Natural killer cell (primary cell): ENCODE measurements at regions not wholly inside any gene's neighbourhood (a gene's known extent, or its start where the extent isn't known, plus 50 kb on each side); places are given as distances from the start of the nearest gene placed in this dataset.

ENCODE experiments used
- ATAC-seq, 3 donors: fragments of 150-1000 bp in 2 of 3; fragments of 200-7000 bp in 1 of 3; cut with Tn5 transposase; 1 replicate in 1 of 3; 2 replicates in 2 of 3; pipeline ENCODE4 v1.10.0; 2021; ENCODE audit warnings: mild to moderate bottlenecking in 2 of 3, moderate library complexity in 2 of 3
- DNase-seq, 2 donors: peaks; one replicate each; pipeline versions ENCODE4 v3.0.0 to v3.0.0-alpha.2; 2013 to 2021; ENCODE audit warnings: mixed read lengths in 1 of 2
- H3K27ac ChIP-seq: one replicate; pipeline ENCODE4 v1.5.1; 2013; ENCODE audit warnings: mild to moderate bottlenecking, low read length
- H3K27me3 ChIP-seq: one replicate; pipeline ENCODE4 v1.6.1; 2013; ENCODE audit warnings: low read length; ENCODE audit not compliant: control insufficient read depth, insufficient read depth
- H3K36me3 ChIP-seq: one replicate; pipeline ENCODE4 v1.6.1; 2013; ENCODE audit warnings: low read length; ENCODE audit not compliant: control insufficient read depth, insufficient read depth
- H3K4me1 ChIP-seq: one replicate; pipeline ENCODE4 v1.6.1; 2013; ENCODE audit warnings: low read length; ENCODE audit not compliant: control insufficient read depth, insufficient read depth
- H3K4me3 ChIP-seq: one replicate; pipeline ENCODE4 v1.5.1; 2013; ENCODE audit warnings: low read length
- H3K9me3 ChIP-seq: one replicate; pipeline ENCODE4 v1.6.1; 2013; ENCODE audit warnings: low read length; ENCODE audit not compliant: control insufficient read depth, insufficient read depth
- H3K27ac Mint-ChIP-seq, 2 donors: one replicate each; pipeline ENCODE4 v1.8.0; 2022; ENCODE audit warnings: mild to moderate bottlenecking in 2 of 2, mixed read lengths in 2 of 2, moderate library complexity in 1 of 2
- H3K27me3 Mint-ChIP-seq, 2 donors: one replicate each; pipeline ENCODE4 v1.8.0; 2022; ENCODE audit warnings: low read depth in 2 of 2, mixed read lengths in 2 of 2
- H3K36me3 Mint-ChIP-seq: one replicate; pipeline ENCODE4 v1.8.0; 2022; ENCODE audit warnings: mixed read lengths
- H3K4me1 Mint-ChIP-seq, 2 donors: one replicate each; pipeline ENCODE4 v1.8.0; 2022; ENCODE audit warnings: mixed read lengths in 2 of 2
- H3K4me3 Mint-ChIP-seq: one replicate; pipeline ENCODE4 v1.8.0; 2022; ENCODE audit warnings: mild to moderate bottlenecking, moderate library complexity, mixed read lengths
- H3K9me3 Mint-ChIP-seq, 2 donors: one replicate each; pipeline ENCODE4 v1.8.0; 2022; ENCODE audit warnings: mixed read lengths in 2 of 2
- CTCF ChIP-seq: fragments of 200-600 bp; IDR thresholded peaks from one replicate; pipeline ENCODE4 v1.8.0; 2022; ENCODE audit warnings: antibody characterized with exemption
- WGBS: methylation state at CpG from one replicate; pipeline ENCODE4 v1.1.7; 2013; ENCODE audit warnings: missing lambda C conversion rate; ENCODE audit not compliant: insufficient coverage; 5-methylcytosine and 5-hydroxymethylcytosine counted together
- intact Hi-C: fragments of 100-400 bp; cut with micrococcal nuclease; formaldehyde crosslinking; loops from one replicate; pipeline ENCODE4 v1.14.2; 2022

GRCh38 chr2:10183146-10183675, 60.7 kb downstream of the RRM2 start:
- TF ChIP-seq CTCF = no peak
- WGBS = 89% methylated on average over 7 of the region's 7 CpGs

GRCh38 chr2:10184421-10184820, 61.9 kb downstream of the RRM2 start:
- ATAC-seq = no peak
- WGBS = 77% methylated on average over 6 of the region's 6 CpGs
- H3K36me3 Mint-ChIP-seq = no peaks in the 10 kb centered on the region

More at GRCh38 chr2:10183146-10183675, 60.7 kb downstream of the RRM2 start:
- H3K9me3 Mint-ChIP-seq = no peaks in the 10 kb centered on the region
- peaks cover 0 to 4% of the 10 kb centered on the region in 2 donors for H3K4me1 Mint-ChIP-seq
- Histone ChIP-seq H3K27me3 (no peaks in the 10 kb centered on the region), H3K36me3 (no peaks in the 10 kb centered on the region), H3K4me1 (no peaks in the 10 kb centered on the region), H3K27ac (no peak overlapping the region), H3K4me3 (no peak overlapping the region), H3K9me3 (no peaks in the 10 kb centered on the region)
- no peak overlapping the region for H3K27ac Mint-ChIP-seq
- ATAC-seq (no peak), DNase-seq (no peak)
- no peak overlapping the region for H3K4me3 Mint-ChIP-seq
- intact Hi-C loops = no loop called here
- H3K27me3 Mint-ChIP-seq = no peaks in the 10 kb centered on the region
- H3K36me3 Mint-ChIP-seq = no peaks in the 10 kb centered on the region

GRCh38 chr2:10185046-10185445, 62.5 kb downstream of the RRM2 start:
- intact Hi-C loops = no loop called here
- no peak for ATAC-seq
- H3K9me3 Mint-ChIP-seq = peaks cover 4% of the 10 kb centered on the region in 2 donors
- Histone ChIP-seq H3K4me1 (no peaks in the 10 kb centered on the region), H3K36me3 (no peaks in the 10 kb centered on the region), H3K9me3 (no peaks in the 10 kb centered on the region), H3K4me3 (no peak overlapping the region), H3K27ac (no peak overlapping the region), H3K27me3 (no peaks in the 10 kb centered on the region)
- TF ChIP-seq CTCF = no peak
- no peak for DNase-seq
- H3K4me1 Mint-ChIP-seq = peaks cover 0 to 10% of the 10 kb centered on the region in 2 donors
- H3K4me3 Mint-ChIP-seq = no peak overlapping the region
- WGBS = 95% methylated on average over 5 of the region's 8 CpGs
- H3K36me3 Mint-ChIP-seq = no peaks in the 10 kb centered on the region
- H3K27ac Mint-ChIP-seq = no peak overlapping the region
- no peaks in the 10 kb centered on the region for H3K27me3 Mint-ChIP-seq

More at GRCh38 chr2:10184421-10184820, 61.9 kb downstream of the RRM2 start:
- Mint-ChIP-seq H3K4me3 (no peak overlapping the region), H3K27ac (no peak overlapping the region), H3K27me3 (no peaks in the 10 kb centered on the region), H3K9me3 (no peaks in the 10 kb centered on the region), H3K4me1 (peaks cover 0 to 4% of the 10 kb centered on the region in 2 donors)
- intact Hi-C loops = no loop called here
- Histone ChIP-seq H3K36me3 (no peaks in the 10 kb centered on the region), H3K4me3 (no peak overlapping the region), H3K4me1 (no peaks in the 10 kb centered on the region), H3K27me3 (no peaks in the 10 kb centered on the region), H3K9me3 (no peaks in the 10 kb centered on the region), H3K27ac (no peak overlapping the region)
- TF ChIP-seq CTCF = no peak
- DNase-seq = no peak

GRCh38 chr2:10185755-10186154, 63.2 kb downstream of the RRM2 start:
- no peak overlapping the region for H3K4me3 ChIP-seq
- H3K27me3 Mint-ChIP-seq = no peaks in the 10 kb centered on the region

More at GRCh38 chr2:10185755-10186154, 63.2 kb downstream of the RRM2 start:
- Mint-ChIP-seq H3K4me1 (peaks cover 0 to 17% of the 10 kb centered on the region in 2 donors), H3K4me3 (no peak overlapping the region), H3K36me3 (no peaks in the 10 kb centered on the region), H3K27ac (peak overlapping the region in 1 of 2 donors; percentile 16), H3K9me3 (peaks cover 8 to 11% of the 10 kb centered on the region in 2 donors)
- intact Hi-C loops = no loop called here
- 100% methylated on average over 3 of the region's 4 CpGs for WGBS
- ATAC-seq = no peak
- Histone ChIP-seq H3K4me1 (no peaks in the 10 kb centered on the region), H3K27ac (no peak overlapping the region), H3K9me3 (no peaks in the 10 kb centered on the region), H3K27me3 (no peaks in the 10 kb centered on the region), H3K36me3 (no peaks in the 10 kb centered on the region)
- no peak for TF ChIP-seq CTCF
- no peak for DNase-seq
